Effector CD4-positive, alpha-beta T cell (primary cell): ENCODE measurements at regions not wholly inside any gene's neighbourhood (a gene's known extent, or its start where the extent isn't known, plus 50 kb on each side); places are given as distances from the start of the nearest gene placed in this dataset.

ENCODE experiments used
- DNase-seq: peaks from one replicate; pipeline ENCODE4 v3.0.0-alpha.2; 2020

GRCh38 chr10:113219446-113219845 lies 269.4 kb downstream of the TCF7L2 start:
- no peak for DNase-seq

GRCh38 chr10:113221756-113222168 lies 271.7 kb downstream of the TCF7L2 start:
- DNase-seq, result no peak

GRCh38 chr10:113222207-113222606 lies 272.2 kb downstream of the TCF7L2 start:
- DNase-seq, result no peak

- DNase-seq, result no peak
Observed at GRCh38 chr10:113225364-113225763, 275.3 kb downstream of the TCF7L2 start.

- no peak for DNase-seq
Observed at GRCh38 chr10:113225903-113226302, 275.9 kb downstream of the TCF7L2 start.

GRCh38 chr10:113226399-113226798 lies 276.4 kb downstream of the TCF7L2 start:
- no peak for DNase-seq

- DNase-seq, result no peak
Observed at GRCh38 chr10:113226831-113227445, 276.9 kb downstream of the TCF7L2 start.

GRCh38 chr10:113228530-113228929 lies 278.5 kb downstream of the TCF7L2 start:
- DNase-seq, result no peak

GRCh38 chr10:113230011-113230610 lies 280.1 kb downstream of the TCF7L2 start:
- DNase-seq, result no peak

GRCh38 chr10:113232928-113233511 lies 283.0 kb downstream of the TCF7L2 start:
- DNase-seq, result no peak

- DNase-seq, result no peak
Observed at GRCh38 chr10:113234481-113234880, 284.4 kb downstream of the TCF7L2 start.

GRCh38 chr10:113235508-113235907 lies 285.5 kb downstream of the TCF7L2 start:
- DNase-seq, result no peak

GRCh38 chr10:113236998-113237397 lies 287.0 kb downstream of the TCF7L2 start:
- no peak for DNase-seq

- no peak for DNase-seq
Observed at GRCh38 chr10:113239566-113240350, 289.7 kb downstream of the TCF7L2 start.

- no peak for DNase-seq
Observed at GRCh38 chr10:113240736-113241135, 290.7 kb downstream of the TCF7L2 start.

- no peak for DNase-seq
Observed at GRCh38 chr10:113241599-113242360, 291.7 kb downstream of the TCF7L2 start.

- DNase-seq, result no peak
Observed at GRCh38 chr10:113243311-113243710, 293.3 kb downstream of the TCF7L2 start.

- DNase-seq, result no peak
Observed at GRCh38 chr10:113244750-113245149, 294.7 kb downstream of the TCF7L2 start.

- DNase-seq, result no peak
Observed at GRCh38 chr10:113245286-113245685, 295.2 kb downstream of the TCF7L2 start.

GRCh38 chr10:113247050-113247449 lies 297.0 kb downstream of the TCF7L2 start:
- no peak for DNase-seq

GRCh38 chr10:113252650-113253618 lies 299.9 kb upstream of the HABP2 start:
- no peak for DNase-seq
